RWPE1 (cell line): ENCODE measurements at regions not wholly inside any gene's neighbourhood (a gene's known extent, or its start where the extent isn't known, plus 50 kb on each side); places are given as distances from the start of the nearest gene placed in this dataset.

Experiments
- CTCF ChIA-PET: fragments of 350-600 bp; sonication (Branson Sonifier 250); formaldehyde crosslinking; extraction: SDS; loops from one replicate; lab custom pipeline; 2021; lab: Yijun Ruan, JAX
- POLR2A ChIA-PET: fragments of 400-600 bp; formaldehyde crosslinking; extraction: SDS; loops from one replicate; lab custom pipeline; 2020; ENCODE audit warnings: antibody characterized with exemption; ENCODE audit not compliant: low non-redundant PET; lab: Yijun Ruan, JAX
- DNase-seq: peaks from one replicate; pipeline ENCODE4 v3.0.0; 2012; ENCODE audit warnings: low spot score
- H3K27ac ChIP-seq: fragments of 450-650 bp; 2 replicates; pipeline ENCODE4 v1.5.1; 2017
- TF ChIP-seq, protein P1 (sequence below): fragments of 450-650 bp; conservative IDR thresholded peaks from 2 replicates; pipeline ENCODE4 v1.5.1; 2017; ENCODE audit warnings: low read depth, mild to moderate bottlenecking

DNA sequence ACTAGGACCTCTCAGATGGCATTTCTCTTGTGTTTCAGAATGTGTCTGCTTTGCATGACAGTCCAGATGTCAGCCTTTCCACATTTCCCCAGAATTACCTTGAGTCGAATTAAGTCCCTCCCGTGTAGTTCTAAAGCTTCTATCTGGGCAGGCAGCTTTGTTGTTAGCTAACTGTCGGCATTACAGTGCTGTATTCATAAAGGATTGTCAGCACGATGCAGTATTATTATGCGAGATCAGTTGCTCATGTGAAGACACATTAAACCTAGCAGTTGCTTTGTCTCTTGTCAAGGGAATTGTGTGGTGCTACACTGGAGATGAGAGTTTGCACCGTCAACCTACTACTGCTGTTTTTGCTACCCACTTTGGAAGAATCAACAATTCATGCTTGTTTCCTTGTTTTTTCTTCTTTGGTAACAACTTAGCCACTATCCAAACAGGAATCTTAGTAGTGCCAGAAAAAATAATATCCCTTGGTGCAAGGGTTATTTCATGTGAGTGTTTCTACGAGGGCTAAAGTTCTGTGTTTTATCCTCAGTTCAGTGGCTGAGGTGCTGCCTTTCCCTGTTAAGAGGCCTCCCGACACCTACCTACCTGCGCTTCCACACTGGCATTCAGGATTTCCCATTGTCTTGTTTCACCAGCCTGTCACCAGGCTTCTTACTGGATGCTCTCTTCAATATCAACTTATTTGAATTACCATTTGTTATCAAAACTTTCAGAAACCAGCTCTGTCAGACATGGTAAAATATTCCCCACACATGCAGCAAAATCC lies 297.9 kb upstream of the G2E3 start:
- no peak for DNase-seq
- TF ChIP-seq, protein P1, sequence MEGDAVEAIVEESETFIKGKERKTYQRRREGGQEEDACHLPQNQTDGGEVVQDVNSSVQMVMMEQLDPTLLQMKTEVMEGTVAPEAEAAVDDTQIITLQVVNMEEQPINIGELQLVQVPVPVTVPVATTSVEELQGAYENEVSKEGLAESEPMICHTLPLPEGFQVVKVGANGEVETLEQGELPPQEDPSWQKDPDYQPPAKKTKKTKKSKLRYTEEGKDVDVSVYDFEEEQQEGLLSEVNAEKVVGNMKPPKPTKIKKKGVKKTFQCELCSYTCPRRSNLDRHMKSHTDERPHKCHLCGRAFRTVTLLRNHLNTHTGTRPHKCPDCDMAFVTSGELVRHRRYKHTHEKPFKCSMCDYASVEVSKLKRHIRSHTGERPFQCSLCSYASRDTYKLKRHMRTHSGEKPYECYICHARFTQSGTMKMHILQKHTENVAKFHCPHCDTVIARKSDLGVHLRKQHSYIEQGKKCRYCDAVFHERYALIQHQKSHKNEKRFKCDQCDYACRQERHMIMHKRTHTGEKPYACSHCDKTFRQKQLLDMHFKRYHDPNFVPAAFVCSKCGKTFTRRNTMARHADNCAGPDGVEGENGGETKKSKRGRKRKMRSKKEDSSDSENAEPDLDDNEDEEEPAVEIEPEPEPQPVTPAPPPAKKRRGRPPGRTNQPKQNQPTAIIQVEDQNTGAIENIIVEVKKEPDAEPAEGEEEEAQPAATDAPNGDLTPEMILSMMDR = no peak
- ChIA-PET POLR2A (no interaction called here), CTCF (interaction anchor here (0.7 to 2.4 kb wide), 2 partner anchors 10 kb away, joined by 3 to 7 read pairs; no protein-coding TSS in a partner anchor)
- no peak overlapping the region for H3K27ac ChIP-seq

DNA sequence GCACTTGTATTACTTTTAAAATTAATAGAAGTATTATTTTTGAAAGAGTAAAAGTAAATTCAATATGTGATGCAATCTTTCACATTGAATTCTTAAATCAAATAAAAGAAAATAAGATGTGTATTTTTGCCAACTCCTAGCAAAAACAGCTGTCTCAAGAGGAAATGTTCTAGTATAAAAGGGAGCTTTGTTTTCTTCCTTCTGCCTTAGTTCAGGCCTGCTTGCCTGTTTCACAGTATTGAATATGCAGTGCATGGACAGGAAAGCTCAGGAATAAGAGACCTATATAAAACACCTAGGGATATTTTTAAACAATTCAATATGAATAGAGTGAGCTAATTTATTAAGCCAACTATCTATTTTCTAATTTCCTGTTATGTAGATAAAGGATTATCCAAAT lies 294.8 kb upstream of the G2E3 start:
- TF ChIP-seq, protein P1 = no peak
- CTCF ChIA-PET = no interaction called here
- POLR2A ChIA-PET = no interaction called here
- no peak for DNase-seq
- no peak overlapping the region for H3K27ac ChIP-seq

GRCh38 chr14:30266290-30266689 lies 292.7 kb upstream of the G2E3 start:
- POLR2A ChIA-PET = no interaction called here
- H3K27ac ChIP-seq = no peak overlapping the region
- CTCF ChIA-PET = no interaction called here
- TF ChIP-seq, protein P1 = no peak
- no peak for DNase-seq

DNA sequence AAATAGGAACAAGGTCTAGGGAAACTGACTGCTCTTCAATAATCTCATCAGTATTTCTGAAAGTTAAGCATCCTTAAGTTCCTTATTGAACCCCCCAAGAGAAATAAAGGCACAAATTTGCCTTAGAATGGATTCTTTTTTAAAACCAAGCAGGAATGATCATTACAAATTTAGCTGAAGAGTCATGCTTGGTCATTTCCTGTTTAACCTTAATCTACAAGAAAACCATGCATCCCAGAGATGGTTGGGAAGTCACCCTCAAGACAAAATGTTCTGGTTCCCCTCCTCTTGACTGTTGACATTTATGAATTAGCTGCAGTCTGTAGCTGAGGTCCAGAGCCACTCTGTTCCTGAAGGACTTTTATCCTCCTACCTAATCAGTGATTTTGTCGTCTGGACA lies 291.8 kb upstream of the G2E3 start:
- TF ChIP-seq, protein P1 = no peak
- no peak overlapping the region for H3K27ac ChIP-seq
- no peak for DNase-seq
- ChIA-PET CTCF (no interaction called here), POLR2A (no interaction called here)

DNA sequence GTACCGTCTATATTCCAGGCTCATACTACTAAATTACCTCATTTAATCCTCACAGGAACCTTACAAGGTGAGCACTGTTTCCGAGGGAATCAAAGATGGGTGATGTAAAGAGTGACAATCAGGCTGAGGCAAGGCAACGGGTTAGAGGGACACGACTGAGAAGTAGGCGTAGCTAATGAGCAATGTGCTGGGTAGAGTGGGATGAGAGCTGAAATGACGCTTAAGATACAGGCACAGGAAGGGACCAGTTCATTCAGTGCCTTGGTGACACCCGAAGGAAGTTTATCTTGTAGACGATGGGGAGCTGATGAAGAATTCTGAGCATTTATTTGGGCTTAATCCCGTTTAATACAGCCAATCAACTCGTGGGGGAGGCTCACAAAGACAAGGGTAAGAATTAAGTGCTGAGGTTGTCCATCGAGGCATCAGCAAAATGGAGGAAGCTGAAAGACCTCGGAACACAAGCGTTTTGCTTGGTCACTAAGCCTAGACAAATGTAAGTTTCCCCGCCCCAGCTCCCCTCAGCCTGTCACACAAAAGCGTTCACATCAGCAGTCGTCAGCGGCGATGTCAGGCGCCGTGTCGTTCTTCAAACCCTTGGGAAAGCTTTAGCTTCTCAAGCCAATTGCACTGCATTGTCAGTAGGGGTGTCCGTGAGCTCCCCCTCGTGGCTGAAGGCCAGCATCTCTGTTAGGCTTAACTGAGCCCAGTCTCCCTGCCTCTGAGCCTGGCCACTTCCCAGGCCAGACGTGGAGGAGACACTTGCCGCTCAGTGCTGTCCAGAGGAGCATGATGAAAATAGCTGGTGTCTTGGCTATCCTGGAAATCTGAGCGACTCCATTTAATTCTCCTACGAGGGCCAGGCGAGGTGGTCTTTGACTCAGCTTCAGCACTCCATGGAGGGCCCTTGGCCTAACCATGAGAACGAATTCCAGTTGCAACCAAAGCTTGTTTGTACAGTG lies 288.5 kb upstream of the G2E3 start:
- ChIA-PET POLR2A (no interaction called here), CTCF (interaction anchor here (0.6 to 5.2 kb wide), 22 partner anchors 8 to 701 kb away, joined by 3 to 28 read pairs (median 4); no protein-coding TSS in a partner anchor)
- TF ChIP-seq, protein P1 = peak; percentile 89
- no peak overlapping the region for H3K27ac ChIP-seq
- DNase-seq = peak; percentile 64

GRCh38 chr14:30271811-30272323 lies 287.1 kb upstream of the G2E3 start:
- no peak for DNase-seq
- TF ChIP-seq, protein P1 = no peak
- ChIA-PET POLR2A (no interaction called here), CTCF (interaction anchor here (0.9 to 5.2 kb wide), 3 partner anchors 12 to 57 kb away, joined by 3 to 28 read pairs (median 4); no protein-coding TSS in a partner anchor)
- no peak overlapping the region for H3K27ac ChIP-seq
